ENCODE measurements at regions not wholly inside any gene's neighbourhood (a gene's known extent, or its start where the extent isn't known, plus 50 kb on each side); places are given as distances from the start of the nearest gene placed in this dataset.

DNA sequence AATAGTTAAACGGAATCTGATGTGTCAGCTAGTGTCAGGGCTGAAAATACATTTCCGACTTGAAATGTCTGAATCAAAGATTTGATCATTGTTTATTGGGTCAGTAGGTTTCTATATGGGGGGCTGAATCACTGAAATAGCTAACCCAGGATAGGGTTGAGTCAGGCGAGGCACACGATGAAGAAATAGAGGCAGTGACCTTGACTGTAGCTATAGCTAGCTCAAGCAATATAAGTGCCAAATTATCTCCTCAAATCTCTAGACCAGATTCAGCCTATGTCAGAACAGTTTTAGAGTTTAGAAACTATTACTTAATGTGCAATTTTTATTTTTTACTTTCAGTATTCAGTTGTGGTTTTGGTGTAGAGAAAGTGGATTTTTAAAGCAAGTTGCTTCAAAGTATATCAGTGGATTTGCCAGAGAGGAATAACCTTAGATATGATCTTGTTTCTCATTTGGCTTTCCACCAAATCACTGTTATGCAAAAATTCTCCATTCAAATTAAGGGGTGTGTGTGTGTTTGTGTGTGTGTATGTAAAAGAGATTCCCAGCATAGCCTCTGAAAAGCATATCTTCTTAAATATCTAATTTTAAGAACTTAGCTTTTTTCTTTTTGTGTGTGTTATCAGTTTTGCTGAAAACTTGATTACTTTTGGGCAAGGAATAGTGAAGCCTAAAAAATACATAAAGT is 100.3 kb upstream of the RPL34 start:
- Histone ChIP-seq H4K91ac (ENCODE audit: low read depth, low read length) (no peak overlapping the region), H2BK5ac (ENCODE audit: low read depth, low read length, poor library complexity) (no peak overlapping the region), H3K4me1 (ENCODE audit: control insufficient read depth in 1 of 2, insufficient read depth in 2 of 2, low read length in 2 of 2) (no peaks in the 10 kb centered on the region), H3K79me1 (ENCODE audit: low read length) (no peaks in the 10 kb centered on the region), H3K4me2 (ENCODE audit: low read length) (no peak overlapping the region), H3K14ac (ENCODE audit: low read length) (no peak overlapping the region), H3K23ac (ENCODE audit: low read length) (no peak overlapping the region), H3K27me3 (ENCODE audit: insufficient read depth, low read length) (no peaks in the 10 kb centered on the region), H3K9me3 (ENCODE audit: insufficient read depth, low read depth, low read length) (no peaks in the 10 kb centered on the region), H3K79me2 (ENCODE audit: control insufficient read depth, insufficient read depth, low read length, poor library complexity) (no peaks in the 10 kb centered on the region), H2BK12ac (ENCODE audit: low read length) (no peak overlapping the region), H3K4me3 (ENCODE audit: low read depth, low read length) (no peak overlapping the region), H2AFZ (ENCODE audit: insufficient read depth, low read length, poor library complexity) (no peak overlapping the region), H3K36me3 (ENCODE audit: control insufficient read depth in 1 of 2, insufficient read depth in 2 of 2, low read length in 2 of 2) (no peaks in the 10 kb centered on the region), H3K27ac (ENCODE audit: low read depth, low read length) (no peak overlapping the region), H3K4ac (ENCODE audit: low read depth, low read length) (no peak overlapping the region), H2AK5ac (ENCODE audit: low read length) (no peak overlapping the region), H2BK120ac (ENCODE audit: insufficient read depth, low read length, poor library complexity) (no peak overlapping the region), H3K18ac (ENCODE audit: low read length) (no peak overlapping the region), H4K12ac (ENCODE audit: low read depth, low read length) (no peak overlapping the region), H4K8ac (ENCODE audit: low read depth, low read length) (no peak overlapping the region), H3K9ac (ENCODE audit: low read length) (no peak overlapping the region)
- no CpG with 5 or more reads among the region's 4 CpGs for WGBS (ENCODE audit: extremely low coverage, insufficient coverage, insufficient read length)
- DNase-seq: no peak

DNA sequence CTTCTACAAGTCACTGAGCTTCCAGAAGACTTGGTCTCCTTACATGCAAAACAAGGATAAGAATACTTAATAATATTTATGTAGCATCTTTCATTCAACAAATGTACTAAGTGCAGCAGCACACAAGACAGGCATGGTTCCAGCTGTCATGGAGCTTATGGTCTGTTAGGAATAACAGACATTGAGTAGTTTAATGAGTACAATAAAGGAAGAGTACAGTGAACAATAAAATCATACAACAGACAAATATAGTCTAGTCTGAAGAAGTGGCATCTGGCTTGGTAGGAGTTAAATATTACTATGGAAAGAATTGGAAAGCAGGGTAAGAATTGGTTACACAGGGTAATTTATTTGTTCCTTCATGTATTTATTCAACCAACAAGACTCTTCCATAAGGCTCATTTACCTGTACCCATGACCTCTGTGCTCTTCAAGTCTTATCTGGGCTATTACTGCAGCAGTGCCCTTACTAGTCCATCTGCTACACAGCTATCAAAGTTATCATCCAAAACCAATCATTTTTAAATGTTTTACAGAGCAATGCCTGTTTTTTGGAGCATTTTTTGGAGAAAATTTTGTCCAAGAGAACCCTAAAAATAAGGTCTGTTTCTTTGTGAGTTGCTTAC is 101.1 kb upstream of the RPL34 start:
- Histone ChIP-seq H4K91ac (ENCODE audit: low read depth, low read length) (no peak overlapping the region), H4K12ac (ENCODE audit: low read depth, low read length) (no peak overlapping the region), H3K14ac (ENCODE audit: low read length) (no peak overlapping the region), H3K79me2 (ENCODE audit: control insufficient read depth, insufficient read depth, low read length, poor library complexity) (no peaks in the 10 kb centered on the region), H3K27ac (ENCODE audit: low read depth, low read length) (no peak overlapping the region), H3K4me3 (ENCODE audit: low read depth, low read length) (no peak overlapping the region), H3K4ac (ENCODE audit: low read depth, low read length) (no peak overlapping the region), H3K79me1 (ENCODE audit: low read length) (no peaks in the 10 kb centered on the region), H3K4me2 (ENCODE audit: low read length) (no peak overlapping the region), H2AK5ac (ENCODE audit: low read length) (no peak overlapping the region), H2AFZ (ENCODE audit: insufficient read depth, low read length, poor library complexity) (no peak overlapping the region), H4K8ac (ENCODE audit: low read depth, low read length) (no peak overlapping the region), H3K4me1 (ENCODE audit: control insufficient read depth in 1 of 2, insufficient read depth in 2 of 2, low read length in 2 of 2) (no peaks in the 10 kb centered on the region), H3K36me3 (ENCODE audit: control insufficient read depth in 1 of 2, insufficient read depth in 2 of 2, low read length in 2 of 2) (no peaks in the 10 kb centered on the region), H2BK120ac (ENCODE audit: insufficient read depth, low read length, poor library complexity) (no peak overlapping the region), H2BK5ac (ENCODE audit: low read depth, low read length, poor library complexity) (no peak overlapping the region), H2BK12ac (ENCODE audit: low read length) (no peak overlapping the region), H3K18ac (ENCODE audit: low read length) (no peak overlapping the region), H3K23ac (ENCODE audit: low read length) (no peak overlapping the region), H3K9me3 (ENCODE audit: insufficient read depth, low read depth, low read length) (no peaks in the 10 kb centered on the region), H3K27me3 (ENCODE audit: insufficient read depth, low read length) (no peaks in the 10 kb centered on the region), H3K9ac (ENCODE audit: low read length) (no peak overlapping the region)
- DNase-seq: no peak

DNA sequence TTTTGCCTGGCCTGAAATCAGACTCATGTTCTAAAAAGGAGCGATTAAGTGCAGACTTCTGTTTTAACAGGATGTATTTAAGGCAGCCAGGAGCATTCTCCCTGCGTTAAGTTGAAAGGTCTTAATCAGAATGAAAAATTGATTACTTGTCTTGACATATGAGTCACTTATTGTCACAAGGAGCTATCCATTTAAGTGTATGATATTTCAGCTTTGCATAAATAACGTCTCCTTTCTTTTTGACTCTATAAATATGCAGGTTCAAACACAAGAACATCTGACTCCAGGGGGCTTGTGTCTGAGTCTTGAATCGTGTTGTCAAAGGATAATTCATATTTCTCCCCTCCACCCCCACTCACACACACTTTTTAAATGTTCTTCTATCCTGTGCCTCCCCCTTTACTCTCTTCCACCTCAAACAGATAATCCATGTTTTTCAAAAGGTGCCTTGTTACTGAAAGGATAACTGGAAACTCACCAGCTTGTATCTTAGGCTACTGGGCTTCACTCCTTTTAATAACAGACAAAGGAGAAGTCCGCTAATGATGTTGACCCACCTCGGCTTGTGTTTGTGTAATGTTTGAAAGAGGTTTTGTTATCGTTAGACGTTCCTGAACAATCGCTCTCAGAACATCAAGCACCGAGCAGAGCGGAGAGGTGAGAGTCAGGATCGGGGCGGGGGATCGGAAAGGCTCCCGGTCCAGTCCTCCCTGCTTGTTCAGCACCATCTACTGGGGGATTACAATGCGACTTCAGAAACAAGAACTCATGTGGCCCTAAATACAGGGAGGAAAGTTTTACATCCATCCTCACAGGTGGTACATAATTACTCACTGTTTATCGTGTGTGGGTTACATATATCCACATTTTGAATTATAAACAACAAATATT is 107.5 kb upstream of the RPL34 start:
- no peak overlapping the region for H3K23ac ChIP-seq (ENCODE audit: low read length)

DNA sequence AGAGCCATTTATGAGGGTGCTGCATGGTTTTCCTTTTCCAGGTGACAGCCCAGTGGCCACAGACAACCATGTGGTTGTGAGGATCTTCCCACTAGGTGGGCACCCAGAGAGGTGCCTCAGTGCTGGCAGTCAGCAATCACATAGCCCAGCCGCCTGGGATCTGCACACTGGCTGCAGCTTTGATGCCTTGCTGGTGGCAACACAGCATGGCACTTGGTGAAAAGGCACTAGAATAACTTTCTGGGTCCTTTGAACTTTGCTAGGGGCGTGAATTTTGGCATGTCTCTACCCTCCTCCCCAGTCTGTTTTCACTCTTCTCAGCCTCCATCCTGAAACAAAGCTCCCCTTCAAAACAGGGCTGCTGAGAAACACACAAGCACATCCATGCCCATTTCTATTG is 108.8 kb upstream of the RPL34 start:
- Histone ChIP-seq H3K9ac (ENCODE audit: low read length) (no peak overlapping the region), H2AK5ac (ENCODE audit: low read length) (no peak overlapping the region), H3K79me2 (ENCODE audit: control insufficient read depth, insufficient read depth, low read length, poor library complexity) (no peaks in the 10 kb centered on the region), H2BK120ac (ENCODE audit: insufficient read depth, low read length, poor library complexity) (no peak overlapping the region), H3K36me3 (ENCODE audit: control insufficient read depth in 1 of 2, insufficient read depth in 2 of 2, low read length in 2 of 2) (no peaks in the 10 kb centered on the region), H3K4me3 (ENCODE audit: low read depth, low read length) (no peak overlapping the region), H3K27me3 (ENCODE audit: insufficient read depth, low read length) (no peaks in the 10 kb centered on the region), H2AFZ (ENCODE audit: insufficient read depth, low read length, poor library complexity) (no peak overlapping the region), H3K4me2 (ENCODE audit: low read length) (no peak overlapping the region), H3K4ac (ENCODE audit: low read depth, low read length) (no peak overlapping the region), H2BK12ac (ENCODE audit: low read length) (no peak overlapping the region), H3K9me3 (ENCODE audit: insufficient read depth, low read depth, low read length) (no peaks in the 10 kb centered on the region), H4K12ac (ENCODE audit: low read depth, low read length) (no peak overlapping the region), H4K91ac (ENCODE audit: low read depth, low read length) (no peak overlapping the region), H2BK5ac (ENCODE audit: low read depth, low read length, poor library complexity) (no peak overlapping the region), H3K27ac (ENCODE audit: low read depth, low read length) (no peak overlapping the region), H3K4me1 (ENCODE audit: control insufficient read depth in 1 of 2, insufficient read depth in 2 of 2, low read length in 2 of 2) (no peaks in the 10 kb centered on the region), H3K23ac (ENCODE audit: low read length) (no peak overlapping the region), H3K14ac (ENCODE audit: low read length) (no peak overlapping the region), H3K18ac (ENCODE audit: low read length) (no peak overlapping the region), H4K8ac (ENCODE audit: low read depth, low read length) (no peak overlapping the region), H3K79me1 (ENCODE audit: low read length) (no peaks in the 10 kb centered on the region)
- DNase-seq: no peak
- WGBS (ENCODE audit: extremely low coverage, insufficient coverage, insufficient read length): no CpG with 5 or more reads among the region's 2 CpGs

More for the DNA sequence above, 107.5 kb upstream of the RPL34 start:
- H4K12ac ChIP-seq (ENCODE audit: low read depth, low read length): no peak overlapping the region
- no peak overlapping the region for H2BK5ac ChIP-seq (ENCODE audit: low read depth, low read length, poor library complexity)
- H2AFZ ChIP-seq (ENCODE audit: insufficient read depth, low read length, poor library complexity): no peak overlapping the region
- peak in 1 of 2 donors; percentile 10 for DNase-seq
- no peaks in the 10 kb centered on the region for H3K79me1 ChIP-seq (ENCODE audit: low read length)
- no peak overlapping the region for H3K4me3 ChIP-seq (ENCODE audit: low read depth, low read length)
- H2BK120ac ChIP-seq (ENCODE audit: insufficient read depth, low read length, poor library complexity): no peak overlapping the region
- H3K18ac ChIP-seq (ENCODE audit: low read length): no peak overlapping the region
- H3K9me3 ChIP-seq (ENCODE audit: insufficient read depth, low read depth, low read length): no peaks in the 10 kb centered on the region
- H3K27me3 ChIP-seq (ENCODE audit: insufficient read depth, low read length): no peaks in the 10 kb centered on the region
- H3K4me1 ChIP-seq (ENCODE audit: control insufficient read depth in 1 of 2, insufficient read depth in 2 of 2, low read length in 2 of 2): no peaks in the 10 kb centered on the region
- H3K79me2 ChIP-seq (ENCODE audit: control insufficient read depth, insufficient read depth, low read length, poor library complexity): no peaks in the 10 kb centered on the region
- H2BK12ac ChIP-seq (ENCODE audit: low read length): no peak overlapping the region
- no peak overlapping the region for H3K14ac ChIP-seq (ENCODE audit: low read length)
- no peak overlapping the region for H4K91ac ChIP-seq (ENCODE audit: low read depth, low read length)
- H3K36me3 ChIP-seq (ENCODE audit: control insufficient read depth in 1 of 2, insufficient read depth in 2 of 2, low read length in 2 of 2): no peaks in the 10 kb centered on the region
- no peak overlapping the region for H3K4ac ChIP-seq (ENCODE audit: low read depth, low read length)
- no peak overlapping the region for H3K9ac ChIP-seq (ENCODE audit: low read length)
- no peak overlapping the region for H3K4me2 ChIP-seq (ENCODE audit: low read length)
- H2AK5ac ChIP-seq (ENCODE audit: low read length): no peak overlapping the region
- no CpG with 5 or more reads among the region's 17 CpGs for WGBS (ENCODE audit: extremely low coverage, insufficient coverage, insufficient read length)
- no peak overlapping the region for H3K27ac ChIP-seq (ENCODE audit: low read depth, low read length)
- H4K8ac ChIP-seq (ENCODE audit: low read depth, low read length): no peak overlapping the region

Data from trophoblast cell (in vitro differentiated cells and primary cell).